GM12874 (cell line): ENCODE measurements at regions not wholly inside any gene's neighbourhood (a gene's known extent, or its start where the extent isn't known, plus 50 kb on each side); places are given as distances from the start of the nearest gene placed in this dataset.

ENCODE experiments used
- TF ChIP-seq, protein P1 (sequence below): IDR thresholded peaks from 2 replicates; pipeline ENCODE4 v1.5.1; 2011; ENCODE audit warnings: low read depth, mild to moderate bottlenecking, control low read depth, low read length, moderate library complexity; ENCODE audit not compliant: insufficient read depth

DNA sequence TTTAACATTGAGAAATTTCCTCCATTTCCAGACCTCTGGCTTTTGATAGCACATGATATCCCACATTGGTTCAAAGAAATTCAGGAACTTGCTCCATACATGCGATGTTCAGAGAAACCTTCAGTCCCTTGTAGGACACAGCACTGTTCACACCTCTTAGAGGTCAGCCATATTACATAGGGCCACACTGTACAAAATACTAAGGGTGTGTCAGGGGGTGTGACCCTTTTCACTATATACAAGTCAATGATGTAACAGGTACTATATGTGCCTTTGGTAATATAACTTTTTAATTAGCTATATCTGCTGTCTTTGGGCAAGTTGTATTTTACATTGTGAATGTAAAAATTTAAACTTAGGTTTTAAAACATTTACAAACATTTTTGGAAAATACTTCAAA, 505.5 kb downstream of the ENC1 start:
- TF ChIP-seq, protein P1, sequence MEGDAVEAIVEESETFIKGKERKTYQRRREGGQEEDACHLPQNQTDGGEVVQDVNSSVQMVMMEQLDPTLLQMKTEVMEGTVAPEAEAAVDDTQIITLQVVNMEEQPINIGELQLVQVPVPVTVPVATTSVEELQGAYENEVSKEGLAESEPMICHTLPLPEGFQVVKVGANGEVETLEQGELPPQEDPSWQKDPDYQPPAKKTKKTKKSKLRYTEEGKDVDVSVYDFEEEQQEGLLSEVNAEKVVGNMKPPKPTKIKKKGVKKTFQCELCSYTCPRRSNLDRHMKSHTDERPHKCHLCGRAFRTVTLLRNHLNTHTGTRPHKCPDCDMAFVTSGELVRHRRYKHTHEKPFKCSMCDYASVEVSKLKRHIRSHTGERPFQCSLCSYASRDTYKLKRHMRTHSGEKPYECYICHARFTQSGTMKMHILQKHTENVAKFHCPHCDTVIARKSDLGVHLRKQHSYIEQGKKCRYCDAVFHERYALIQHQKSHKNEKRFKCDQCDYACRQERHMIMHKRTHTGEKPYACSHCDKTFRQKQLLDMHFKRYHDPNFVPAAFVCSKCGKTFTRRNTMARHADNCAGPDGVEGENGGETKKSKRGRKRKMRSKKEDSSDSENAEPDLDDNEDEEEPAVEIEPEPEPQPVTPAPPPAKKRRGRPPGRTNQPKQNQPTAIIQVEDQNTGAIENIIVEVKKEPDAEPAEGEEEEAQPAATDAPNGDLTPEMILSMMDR, result no peak

DNA sequence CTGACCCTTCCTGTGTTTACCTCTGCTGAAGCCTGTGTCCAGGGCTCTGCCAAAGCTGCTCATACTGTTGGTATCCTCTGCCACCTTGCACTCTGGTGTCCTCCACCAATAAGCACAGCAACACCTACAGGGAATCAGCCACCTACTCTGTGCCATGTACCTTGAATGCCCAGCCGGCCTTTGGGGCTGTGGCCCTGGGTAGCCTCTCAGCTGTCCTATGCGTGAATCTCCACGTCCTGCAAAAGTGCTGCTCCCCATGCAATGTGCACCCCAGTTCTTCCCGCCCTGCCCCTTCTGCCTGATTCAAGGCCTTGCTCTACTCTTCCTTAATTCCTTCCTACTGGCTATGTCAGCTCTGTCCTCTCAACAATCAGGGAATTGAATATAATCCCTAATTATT, 506.5 kb downstream of the ARHGEF28 start:
- TF ChIP-seq, protein P1, result no peak

DNA sequence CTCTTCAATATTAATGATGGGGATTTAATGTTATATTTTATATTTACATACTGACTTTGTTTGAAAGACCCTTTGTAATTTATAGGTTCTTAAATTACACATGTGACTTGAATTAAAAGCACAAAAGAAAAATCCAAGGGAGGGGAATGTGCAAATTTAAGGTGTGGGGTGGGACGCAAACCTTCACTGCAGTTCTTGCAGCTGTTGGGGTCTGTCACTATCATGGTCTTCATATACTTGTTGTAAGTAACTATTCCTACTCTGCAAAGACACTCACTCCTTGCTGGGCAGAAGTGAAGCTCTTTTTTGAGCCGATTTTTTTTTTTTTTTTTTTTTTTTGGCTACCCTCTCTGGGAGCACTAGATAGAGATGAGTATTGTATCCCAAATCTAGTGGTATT, 505.3 kb downstream of the ARHGEF28 start:
- TF ChIP-seq, protein P1, result no peak

GRCh38 chr5:74130155-74130897, 504.3 kb downstream of the ARHGEF28 start:
- TF ChIP-seq, protein P1, result no peak

- TF ChIP-seq, protein P1, result no peak
Observed at GRCh38 chr5:74127381-74128320, 501.7 kb downstream of the ARHGEF28 start.

- TF ChIP-seq, protein P1, result no peak
Observed at GRCh38 chr5:74126294-74126693, 500.3 kb downstream of the ARHGEF28 start.

DNA sequence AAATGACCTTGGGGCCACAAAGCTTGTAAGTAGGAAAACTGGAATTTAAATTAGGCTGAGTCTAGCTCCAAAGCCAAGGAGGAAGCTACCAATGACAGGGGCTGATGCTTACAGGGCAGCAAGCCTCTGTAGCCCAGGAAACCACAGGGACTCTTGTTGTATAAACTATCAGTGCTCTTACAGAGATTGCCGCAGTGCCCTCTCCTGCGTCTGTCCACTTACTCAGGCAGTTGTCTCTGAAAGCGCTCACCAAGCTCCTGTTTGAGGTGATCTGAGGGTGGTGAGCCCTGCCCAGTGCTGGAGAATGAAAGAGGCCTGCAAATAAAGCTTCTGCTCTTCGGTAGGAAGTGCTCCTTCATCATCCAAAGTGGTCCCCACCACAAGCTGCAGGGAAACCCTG, 498.8 kb downstream of the ARHGEF28 start:
- TF ChIP-seq, protein P1, result no peak
